ENCODE measurements at regions not wholly inside any gene's neighbourhood (a gene's known extent, or its start where the extent isn't known, plus 50 kb on each side); places are given as distances from the start of the nearest gene placed in this dataset.
A peak's percentile ranks its signal among the peaks of the same experiment; 100 is the strongest.

DNA sequence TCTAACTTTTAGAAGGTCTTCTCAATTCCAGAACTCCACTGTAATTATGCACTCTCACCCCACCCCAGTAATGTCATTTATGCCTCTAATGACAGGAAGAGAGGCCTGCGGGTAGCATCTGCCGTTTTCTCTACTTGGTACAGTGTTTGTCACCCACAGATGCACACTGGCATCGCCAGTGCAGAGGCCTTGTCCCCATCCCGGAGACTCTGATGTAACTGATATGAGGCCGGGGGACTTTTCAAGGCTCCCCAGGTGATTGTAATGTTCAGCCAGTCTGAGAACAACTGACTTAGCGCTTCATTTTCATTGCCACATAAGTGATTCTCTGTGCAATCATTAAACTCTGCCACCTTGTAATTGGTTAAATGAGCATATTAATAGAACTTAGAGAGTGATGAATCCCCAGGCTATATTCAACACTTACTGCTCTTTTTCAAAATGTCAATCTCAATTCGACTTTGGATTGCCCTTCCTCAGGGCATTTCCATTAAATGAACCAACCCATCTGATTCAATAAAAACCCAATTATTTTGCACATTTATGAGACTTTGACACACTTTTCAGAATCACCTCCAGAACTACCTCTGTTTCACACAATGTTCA is 113.2 kb downstream of the HERPUD2 start:
- DNase-seq (ENCODE audit: low read depth) = no peak

DNA sequence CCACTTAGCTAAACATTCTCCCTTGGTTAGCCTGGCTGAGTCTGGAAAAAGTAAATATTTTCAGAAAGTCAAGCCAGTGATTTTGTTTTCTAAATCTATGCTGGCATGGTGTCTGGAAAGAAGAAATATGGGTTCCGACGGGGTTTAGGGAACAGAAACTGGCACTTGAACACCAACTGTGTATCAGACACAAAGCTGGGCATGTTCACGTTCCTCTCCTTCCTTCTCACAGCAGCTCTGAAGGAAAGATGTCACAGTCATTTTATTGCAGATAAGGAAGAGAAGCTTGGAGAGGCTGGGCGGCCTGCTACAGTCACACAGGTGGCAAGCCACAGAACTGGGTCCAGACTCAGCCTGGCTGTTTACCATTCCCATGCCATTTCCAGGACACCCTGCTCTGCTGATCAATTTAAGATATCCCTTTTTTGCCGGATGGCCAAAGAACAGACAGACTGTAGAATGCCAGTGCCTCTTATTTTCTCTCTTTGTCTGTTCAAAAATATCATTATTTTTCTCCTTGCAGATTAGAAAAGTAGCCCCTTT is 118.8 kb downstream of the HERPUD2 start:
- DNase-seq (ENCODE audit: low read depth) = no peak

DNA sequence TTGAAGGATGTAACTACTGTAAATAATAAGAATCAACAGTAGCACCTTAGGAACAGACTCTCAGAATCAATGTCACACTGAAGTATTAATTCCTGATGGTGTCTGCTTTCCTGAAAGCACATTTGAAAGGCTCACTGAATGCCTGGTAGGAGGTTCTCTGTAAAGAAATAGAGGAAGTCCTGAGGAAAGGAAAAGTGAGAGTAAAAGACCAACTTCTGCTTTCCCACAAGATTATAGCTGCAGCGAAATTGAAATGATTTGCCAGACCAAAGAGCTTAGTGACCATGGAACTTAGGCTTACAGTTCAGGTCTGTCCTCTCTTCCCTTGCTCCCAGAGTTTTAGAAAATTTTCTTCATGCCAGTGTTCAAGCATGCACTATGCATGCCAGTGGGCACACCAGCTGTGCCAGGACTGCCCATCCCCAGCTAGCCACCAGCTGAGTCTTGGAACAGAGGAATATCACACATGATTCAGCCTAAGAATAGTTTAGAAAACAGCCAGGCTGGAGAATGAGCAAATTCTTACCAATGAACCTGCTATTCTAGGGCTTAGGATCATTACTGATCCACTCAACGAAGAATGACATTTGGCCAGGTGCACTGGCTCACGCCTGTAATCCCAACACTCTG is 123.2 kb downstream of the HERPUD2 start:
- DNase-seq (ENCODE audit: low read depth) = no peak

DNA sequence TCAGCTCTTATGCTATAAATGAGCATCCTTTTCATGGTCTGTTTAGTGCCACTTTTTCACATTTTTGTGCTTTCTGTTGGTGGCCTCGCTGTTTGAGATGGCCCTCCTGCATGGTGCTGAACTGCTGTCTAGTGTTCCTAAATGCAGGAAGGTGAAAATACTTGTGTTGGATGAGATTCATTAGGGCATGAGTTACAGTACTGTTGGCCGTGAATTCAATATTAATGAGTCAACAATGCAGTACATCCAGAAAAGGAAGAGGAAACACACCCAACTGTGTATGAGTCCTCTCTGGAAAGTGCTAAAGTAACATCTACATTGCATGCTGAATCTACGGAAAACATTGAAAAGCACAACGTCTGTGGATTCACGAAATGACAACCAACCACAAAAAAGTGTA is 124.0 kb downstream of the HERPUD2 start:
- no peak for DNase-seq (ENCODE audit: low read depth)

DNA sequence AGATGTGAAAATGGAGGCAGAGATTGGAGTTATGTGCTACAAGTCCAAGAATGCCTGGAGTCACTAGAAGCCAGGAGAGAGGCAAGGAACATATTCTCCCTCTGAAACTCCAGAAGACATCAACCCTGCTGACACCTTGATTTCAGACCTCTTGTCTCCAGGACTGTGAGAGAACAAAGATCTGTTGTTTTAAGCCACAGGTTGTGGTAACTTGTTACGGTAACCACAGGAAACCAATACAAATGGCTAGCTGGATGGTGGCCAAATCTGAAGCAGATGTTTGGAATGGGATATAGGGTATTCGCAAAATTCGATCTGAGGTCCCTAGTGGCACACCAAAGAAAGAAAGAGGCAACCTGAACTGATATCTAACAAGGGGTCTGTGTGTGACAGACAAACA is 129.0 kb downstream of the HERPUD2 start:
- no peak for DNase-seq (ENCODE audit: low read depth)

DNA sequence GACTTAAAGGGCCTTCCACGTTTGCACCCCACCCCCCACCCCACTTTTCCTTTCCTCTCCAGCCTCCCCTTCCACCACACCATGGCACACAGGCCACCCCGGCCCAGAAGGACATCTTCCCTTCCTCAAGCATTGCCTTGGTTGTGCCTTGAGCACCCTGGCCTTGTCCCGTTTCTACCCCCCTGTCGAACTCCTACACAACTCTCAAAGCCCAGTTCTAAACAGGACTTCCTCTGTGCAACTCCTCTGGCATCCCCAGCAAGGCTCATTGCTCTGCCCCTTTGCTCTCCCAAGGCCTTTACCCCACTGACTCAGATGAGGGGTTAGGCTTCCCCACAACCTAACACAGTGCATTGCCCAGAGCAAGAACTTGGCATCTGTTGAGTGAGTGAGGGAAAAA is 136.1 kb downstream of the HERPUD2 start:
- no peak for DNase-seq (ENCODE audit: low read depth)

DNA sequence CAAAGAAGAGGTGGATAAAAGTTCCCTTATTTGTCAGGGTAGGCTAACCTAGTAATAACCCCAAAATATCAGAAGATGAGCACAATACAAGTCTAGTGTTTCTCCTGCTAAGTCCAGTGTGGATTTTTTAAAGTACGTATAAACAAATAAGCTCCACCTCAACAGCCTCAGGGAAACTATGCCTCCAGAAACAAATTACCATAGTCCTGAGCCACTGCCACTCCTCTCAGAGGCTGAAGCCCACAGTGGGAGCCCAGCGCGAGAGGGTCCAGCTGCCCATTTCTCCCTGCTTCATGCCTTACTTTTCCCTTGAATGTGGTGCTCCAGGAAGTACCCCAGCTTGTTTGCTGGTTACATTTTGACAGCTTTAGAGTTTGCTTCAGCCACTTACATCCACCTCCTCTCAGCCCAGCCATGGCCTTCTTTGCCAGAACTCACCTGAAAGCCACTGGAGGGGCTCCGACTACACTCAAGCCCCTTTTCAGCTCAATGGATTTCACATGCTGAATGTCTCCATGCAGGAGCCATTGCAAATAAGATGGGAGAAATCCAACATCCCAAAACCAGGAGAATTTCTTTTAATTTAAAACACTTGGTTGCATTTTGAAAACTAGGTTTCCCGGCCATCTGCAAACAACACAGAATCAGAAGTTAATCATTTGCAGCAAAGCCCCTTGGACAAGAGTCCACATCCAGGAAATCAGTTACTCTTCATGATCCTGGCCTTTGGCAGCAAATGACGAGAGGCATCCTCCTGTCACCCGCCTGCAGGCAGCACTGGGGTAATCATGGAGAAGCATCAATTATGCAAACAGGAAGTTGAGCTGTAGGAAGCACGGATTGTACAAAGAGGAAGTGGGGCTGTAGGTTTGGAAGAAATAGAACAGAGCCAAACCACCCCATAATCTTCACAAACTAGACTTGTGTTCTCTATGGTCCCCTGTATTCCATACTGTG is 138.1 kb downstream of the HERPUD2 start:
- no peak for DNase-seq (ENCODE audit: low read depth)

DNA sequence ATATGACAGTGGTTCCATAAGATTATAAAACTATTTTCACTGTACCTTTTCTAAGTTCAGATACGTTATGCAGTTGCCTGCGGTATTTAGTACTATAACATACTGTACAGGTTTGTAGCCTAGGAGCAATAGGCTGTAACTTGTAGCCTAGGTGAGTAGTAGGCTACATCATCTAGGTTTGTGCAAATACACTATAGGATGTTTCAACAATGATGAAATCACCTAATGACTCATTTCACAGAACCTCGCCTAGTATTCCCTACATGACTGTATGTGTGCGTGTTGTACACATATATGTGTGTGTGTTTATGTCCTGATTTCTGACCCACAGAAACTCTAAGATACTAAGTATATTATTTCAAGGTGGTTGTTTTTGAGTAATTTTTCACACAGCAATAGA is 139.0 kb downstream of the HERPUD2 start:
- DNase-seq (ENCODE audit: low read depth) = no peak

DNA sequence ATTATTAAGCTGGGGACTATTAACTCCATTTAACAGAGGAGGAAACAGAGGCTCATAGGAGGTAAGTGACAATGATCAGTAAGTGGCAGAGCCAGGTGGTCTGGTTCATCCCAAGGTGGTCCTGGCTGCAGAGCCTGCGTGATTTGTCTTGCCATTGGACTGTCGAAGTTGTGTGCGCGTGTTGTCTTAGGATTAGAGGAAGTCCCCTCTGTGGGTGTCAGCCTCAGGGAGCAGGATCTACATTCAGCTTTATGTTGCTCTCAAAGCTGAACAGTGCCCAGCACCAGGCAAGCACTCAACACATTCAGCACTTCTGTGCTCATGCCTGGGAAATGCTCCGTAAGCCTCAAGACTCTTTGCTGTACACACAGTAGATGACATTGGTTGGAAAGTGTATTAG is 139.5 kb downstream of the HERPUD2 start:
- no peak for DNase-seq (ENCODE audit: low read depth)

DNA sequence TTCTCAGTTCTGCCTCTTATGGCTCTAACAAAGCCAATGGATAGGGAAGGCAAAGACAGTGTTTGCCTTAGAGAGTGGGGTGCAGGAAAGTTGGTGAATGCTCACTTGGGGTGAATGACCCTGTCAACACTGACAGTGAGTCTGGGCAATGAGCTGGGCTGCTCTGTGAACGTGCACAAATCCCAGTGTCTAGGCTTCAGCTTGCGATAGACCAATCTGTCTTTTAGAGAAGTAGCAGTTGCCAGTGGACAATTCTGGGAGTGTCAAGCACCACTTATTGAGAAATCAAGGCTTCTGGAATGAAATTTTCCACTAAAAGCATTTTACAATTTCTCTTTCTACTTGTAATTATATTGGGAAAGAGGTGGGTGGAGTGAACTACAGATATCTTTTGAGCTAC is 141.4 kb downstream of the HERPUD2 start:
- DNase-seq (ENCODE audit: low read depth) = no peak

DNA sequence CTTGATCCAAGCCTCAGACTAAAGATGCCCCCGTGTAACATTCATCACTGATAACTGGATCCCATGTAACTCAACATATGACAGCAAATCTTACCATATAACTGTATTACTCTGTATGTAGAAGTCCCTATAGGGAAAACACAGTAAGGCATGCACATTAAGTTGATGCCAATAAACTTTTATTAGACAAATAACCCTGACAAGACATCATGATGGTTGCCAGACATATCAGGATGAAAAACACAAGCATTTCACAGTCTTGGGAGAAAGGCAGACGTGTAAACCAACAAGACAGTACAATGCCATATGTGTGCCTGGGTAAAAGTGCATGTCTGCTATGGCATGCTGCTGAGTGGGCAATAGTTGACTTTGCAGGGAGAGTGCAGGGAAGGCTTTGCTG is 142.2 kb downstream of the HERPUD2 start:
- no peak for DNase-seq (ENCODE audit: low read depth)

DNA sequence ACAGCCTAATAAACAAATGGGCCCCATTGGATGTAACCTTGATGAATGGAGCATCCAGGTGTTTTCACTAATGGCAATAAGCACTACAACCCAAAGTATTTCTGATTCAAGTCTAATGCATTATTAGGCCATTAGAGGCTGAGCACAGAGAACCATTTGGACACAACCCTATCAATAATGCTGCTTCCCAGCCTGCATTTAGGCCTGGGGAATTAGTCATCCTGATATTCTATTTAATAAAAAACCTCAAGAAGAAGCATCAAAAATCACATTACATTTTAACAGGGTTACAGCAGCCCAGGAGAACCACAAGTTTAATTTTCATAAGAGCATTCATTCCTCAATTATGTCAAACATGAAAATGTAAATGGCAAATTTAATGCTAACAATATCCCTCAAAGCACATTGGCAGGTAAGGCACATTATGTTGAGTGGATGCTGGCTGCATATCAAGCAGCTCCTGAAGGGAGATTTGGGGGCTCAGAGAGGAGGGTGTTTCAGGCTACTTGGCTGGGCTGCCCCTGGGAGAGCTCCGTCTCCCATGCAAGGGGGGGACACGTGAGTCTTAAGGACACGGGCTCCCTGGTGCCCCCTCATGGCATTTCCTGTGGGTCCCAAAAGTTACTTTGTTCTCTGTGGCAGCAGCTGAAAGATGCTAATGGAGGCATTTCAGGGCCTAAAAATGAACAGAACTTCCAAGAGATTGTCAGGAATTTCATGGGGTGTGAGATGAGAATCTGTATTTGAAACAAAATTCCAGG is 143.4 kb downstream of the HERPUD2 start:
- no peak for DNase-seq (ENCODE audit: low read depth)

DNA sequence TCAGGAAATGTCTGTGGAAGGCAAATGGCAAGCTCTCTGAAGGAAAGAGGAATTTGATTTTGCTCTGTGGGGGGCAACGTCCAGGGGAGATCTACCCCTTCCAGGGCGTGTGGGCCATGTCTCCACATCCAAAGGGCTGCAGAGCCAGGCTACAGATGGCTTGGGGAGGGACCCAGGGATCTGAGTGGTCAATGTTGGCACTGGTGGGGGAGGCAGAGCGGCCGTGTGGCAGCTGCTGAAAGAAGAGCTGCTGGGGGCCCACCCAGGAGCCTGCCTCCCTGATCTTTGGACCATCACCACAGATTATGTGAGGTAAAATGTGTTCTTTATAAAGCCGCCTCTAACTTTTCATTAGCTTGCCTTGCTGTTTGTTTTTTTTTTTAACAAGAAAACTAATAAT is 144.1 kb downstream of the HERPUD2 start:
- DNase-seq (ENCODE audit: low read depth) = no peak

DNA sequence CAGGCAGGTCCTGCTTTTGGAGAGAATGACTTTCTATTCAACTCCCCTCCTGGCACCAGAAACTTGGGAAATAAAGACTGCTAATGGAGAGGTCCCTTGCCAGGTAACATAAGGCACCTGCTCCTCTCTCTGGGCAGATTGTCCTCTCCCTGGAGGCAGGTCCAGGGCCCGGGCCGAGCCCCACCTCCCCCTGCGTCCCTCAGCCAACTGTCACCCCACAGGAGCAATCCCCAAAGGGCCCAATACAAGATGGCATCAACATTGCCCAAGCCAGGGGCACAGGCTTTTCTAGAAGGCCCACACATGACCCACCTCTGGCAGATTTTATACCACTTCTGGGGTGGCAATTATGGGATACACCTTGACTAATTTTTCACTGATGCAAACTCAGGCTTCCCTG is 145.2 kb downstream of the HERPUD2 start:
- DNase-seq (ENCODE audit: low read depth) = no peak

DNA sequence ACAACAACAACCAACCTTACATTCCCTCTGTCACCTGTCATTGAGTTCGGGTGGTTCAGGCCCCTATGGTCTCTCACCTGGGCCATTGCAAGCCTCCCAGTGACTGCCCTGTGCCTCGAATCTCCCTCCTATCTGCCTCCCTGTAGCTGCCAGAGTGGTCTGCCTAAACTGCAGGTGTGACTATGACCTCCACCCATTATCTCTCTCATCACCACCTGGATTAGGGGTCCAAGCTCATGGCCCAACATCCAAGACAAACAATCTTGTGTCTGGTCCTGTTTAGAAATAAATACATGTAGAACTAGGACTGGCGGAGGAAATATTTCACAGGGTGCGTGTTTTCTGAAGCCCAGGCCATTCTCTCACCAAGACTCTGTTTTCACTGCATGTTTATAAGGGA is 146.6 kb downstream of the HERPUD2 start:
- no peak for DNase-seq (ENCODE audit: low read depth)

DNA sequence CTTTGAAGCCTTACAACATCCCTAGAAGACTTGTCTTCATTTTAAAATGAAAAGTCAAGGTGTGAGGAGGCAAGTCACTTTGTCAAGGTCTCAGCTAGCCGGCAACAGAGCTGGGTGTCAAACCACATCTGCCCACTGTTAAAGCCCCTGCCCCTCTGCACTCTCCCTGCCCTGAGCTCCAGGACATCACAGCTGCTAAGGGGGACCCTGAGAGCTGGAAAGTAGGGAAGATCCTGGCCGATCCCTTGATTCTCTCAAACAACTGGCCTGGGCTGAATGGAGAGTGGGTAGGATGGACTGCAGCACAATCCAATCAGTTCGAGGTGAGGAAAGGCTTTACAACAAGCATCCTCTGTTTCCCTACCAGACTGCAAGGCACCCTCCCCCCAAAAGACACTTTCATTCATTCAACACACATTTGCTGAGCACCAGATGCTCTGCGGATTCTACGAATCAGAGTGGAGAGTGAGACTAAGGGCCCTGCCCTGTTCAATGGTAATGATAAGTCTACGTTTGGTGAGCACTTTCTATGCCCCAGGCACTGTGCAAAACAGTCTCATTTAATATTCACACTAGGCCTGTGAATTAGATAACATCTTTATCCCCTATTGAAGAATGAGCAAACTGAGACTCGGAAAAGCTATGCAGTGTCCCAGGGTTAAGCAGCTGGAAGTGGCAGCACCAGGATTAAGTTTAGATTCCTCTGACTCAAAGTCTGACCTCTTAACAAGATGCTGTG is 148.1 kb downstream of the HERPUD2 start:
- no peak for DNase-seq (ENCODE audit: low read depth)

DNA sequence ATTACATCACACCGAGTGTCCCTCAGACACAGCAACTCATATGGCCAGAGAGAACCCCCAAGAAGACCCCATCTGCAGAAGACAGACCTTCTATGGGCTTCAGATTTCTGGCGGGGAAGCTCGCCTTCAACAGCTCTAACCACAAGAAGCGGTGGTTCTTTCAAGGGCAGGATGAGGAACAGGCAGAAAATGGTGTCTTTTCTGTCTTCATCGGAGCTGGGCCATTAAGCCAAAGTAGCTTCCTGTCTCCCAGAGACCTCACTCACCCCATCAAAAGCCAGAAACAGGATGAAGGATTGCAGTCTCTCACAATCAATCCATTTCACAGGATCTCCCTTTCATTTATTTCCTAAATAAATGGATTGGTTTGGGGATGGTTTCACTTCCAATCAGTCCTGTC is 149.1 kb downstream of the HERPUD2 start:
- DNase-seq (ENCODE audit: low read depth) = no peak

DNA sequence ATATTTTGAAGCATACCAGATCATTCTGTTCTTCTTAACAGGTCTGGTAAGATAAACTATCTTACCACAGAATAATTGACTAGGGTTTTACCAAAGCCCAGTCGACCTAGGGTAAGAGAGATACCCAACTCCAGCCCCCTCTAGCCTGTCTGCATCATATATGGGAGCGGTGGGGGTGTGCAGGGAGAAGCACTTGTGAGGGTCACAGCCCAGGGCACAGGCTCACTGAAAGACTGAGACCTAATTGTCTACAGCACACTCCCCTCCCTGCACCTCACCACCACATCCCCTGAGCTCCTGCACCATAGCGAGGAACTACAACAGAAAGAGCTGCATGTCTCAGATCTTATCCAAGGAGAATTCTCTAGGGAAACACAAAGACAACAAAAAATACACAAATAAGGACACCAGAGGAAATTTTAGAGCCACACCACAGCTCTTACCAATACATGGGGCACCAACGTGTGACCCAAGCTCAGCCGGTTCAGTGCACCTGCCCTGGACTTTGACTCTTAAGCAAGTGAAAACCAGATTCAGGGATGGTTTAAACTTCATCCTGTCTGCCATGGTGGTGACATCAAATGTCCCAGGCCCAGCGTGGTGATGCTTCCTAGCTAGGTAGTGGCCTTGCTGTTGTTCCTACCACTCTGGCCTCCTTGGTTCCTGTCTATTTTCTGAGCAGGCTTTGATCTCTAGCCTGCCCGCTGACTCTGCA is 150.8 kb downstream of the HERPUD2 start:
- DNase-seq (ENCODE audit: low read depth) = no peak

DNA sequence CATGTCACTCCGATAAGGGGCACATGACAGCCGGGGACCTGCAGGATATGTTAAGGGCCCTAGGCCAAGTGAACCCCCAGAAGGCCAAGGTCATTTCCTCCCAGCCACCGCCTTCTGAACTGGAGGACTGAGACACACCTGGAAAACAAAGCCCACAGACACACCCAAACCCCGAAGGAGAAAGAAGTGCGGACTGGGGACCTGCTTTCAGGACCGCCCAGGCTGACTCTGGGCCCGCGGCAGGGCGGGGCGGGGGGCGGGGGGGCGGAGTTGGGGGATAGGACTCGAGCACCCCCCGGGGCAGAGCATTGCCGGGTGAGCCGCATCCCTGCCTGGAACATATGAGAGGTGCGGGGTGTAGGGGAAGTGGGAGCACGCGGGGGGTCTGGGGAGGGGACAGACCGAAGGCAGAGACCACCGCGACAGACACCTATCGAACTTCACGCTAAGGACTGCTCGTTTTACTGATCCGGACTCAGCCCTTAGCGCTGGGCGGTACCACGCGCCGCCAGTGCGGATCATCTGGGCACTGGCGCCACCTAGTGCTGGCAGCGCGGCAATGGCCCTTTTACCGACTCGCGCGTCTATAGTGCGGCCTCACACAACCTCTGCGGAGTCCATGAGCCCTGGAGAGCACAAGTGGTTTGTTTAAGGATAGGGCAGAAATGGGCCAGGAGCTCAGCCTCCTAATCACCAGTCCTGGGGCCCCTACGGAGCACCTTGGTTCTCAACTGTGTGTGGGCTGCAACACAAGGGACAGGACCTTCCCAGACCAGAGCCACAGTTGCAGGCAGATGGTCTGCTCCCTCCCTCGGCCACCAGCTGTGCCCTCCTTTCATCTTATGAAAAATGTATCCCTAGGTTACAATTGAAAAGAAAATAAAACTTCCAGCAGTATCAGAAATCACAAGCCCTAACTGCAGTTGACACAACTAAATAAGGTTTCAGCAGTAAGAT is 157.6 kb downstream of the HERPUD2 start:
- peak; percentile 66 for DNase-seq (ENCODE audit: low read depth)

DNA sequence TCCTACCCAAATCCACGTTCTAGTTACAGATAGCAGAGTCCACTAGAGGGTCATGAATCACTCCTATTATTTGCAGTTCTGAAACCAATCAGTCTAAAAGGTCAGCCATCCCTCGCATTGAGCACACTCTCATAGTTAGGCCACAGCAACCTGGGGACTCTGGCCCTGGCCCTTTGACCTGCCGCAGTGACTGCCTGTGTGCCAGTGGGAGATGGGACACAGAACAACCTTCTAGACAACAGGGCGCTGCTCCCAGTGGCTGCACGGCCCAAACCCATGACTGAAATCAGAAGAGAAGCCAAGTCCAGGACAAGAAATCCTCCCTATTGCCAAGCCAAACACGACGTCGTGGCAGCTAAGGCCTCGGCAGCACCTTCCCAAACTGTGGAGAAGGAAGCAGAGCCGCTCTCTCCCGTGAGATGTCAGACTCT is 158.5 kb downstream of the HERPUD2 start:
- DNase-seq (ENCODE audit: low read depth) = no peak

Measured in EH (cell line).